OCI-LY7 (cell line): ENCODE measurements at regions not wholly inside any gene's neighbourhood (a gene's known extent, or its start where the extent isn't known, plus 50 kb on each side); places are given as distances from the start of the nearest gene placed in this dataset.

Experiments
- CTCF ChIP-seq: fragments of 200-600 bp; sonication (generic); conservative IDR thresholded peaks from 2 replicates; pipeline ENCODE4 v1.5.1; 2014; ENCODE audit warnings: mild to moderate bottlenecking, antibody characterized with exemption, low read length, moderate library complexity, mixed read lengths
- EZH2phosphoT487 ChIP-seq: fragments of 200-600 bp; sonication (generic); IDR thresholded peaks from 2 replicates; pipeline ENCODE4 v1.6.1; 2018; ENCODE audit warnings: low read depth, borderline replicate concordance, mild to moderate bottlenecking, mixed run types, antibody characterized with exemption, low read length, moderate library complexity, mixed read lengths

GRCh38 chr11:29075726-29076125 lies 941.1 kb downstream of the KCNA4 start:
- no peak for TF ChIP-seq CTCF
- TF ChIP-seq EZH2phosphoT487, result no peak
